Hepatocyte (in vitro differentiated cells): ENCODE measurements at regions not wholly inside any gene's neighbourhood (a gene's known extent, or its start where the extent isn't known, plus 50 kb on each side); places are given as distances from the start of the nearest gene placed in this dataset.
A peak's percentile ranks its signal among the peaks of the same experiment; 100 is the strongest.

Experiments
- DNase-seq: peaks from one replicate; pipeline ENCODE4 v3.0.0-alpha.2; 2016; ENCODE audit warnings: low spot score
- H2AFZ ChIP-seq: fragments of 200-600 bp; sonication (generic); 2 replicates; pipeline ENCODE4 v1.6.0; 2016; ENCODE audit warnings: antibody characterized with exemption, mild to moderate bottlenecking
- H3K27ac ChIP-seq: fragments of 200-600 bp; sonication (generic); 2 replicates; pipeline ENCODE4 v1.5.1; 2016; ENCODE audit warnings: mild to moderate bottlenecking
- H3K27me3 ChIP-seq: fragments of 200-600 bp; sonication (generic); 2 replicates; pipeline ENCODE4 v1.6.1; 2016
- H3K36me3 ChIP-seq: fragments of 200-600 bp; sonication (generic); replicated peaks from 2 replicates; pipeline ENCODE4 v1.5.1; 2016; ENCODE audit warnings: low read depth; ENCODE audit not compliant: insufficient read depth
- H3K4me1 ChIP-seq: fragments of 200-600 bp; sonication (generic); 2 replicates; pipeline ENCODE4 v1.5.1; 2016; ENCODE audit warnings: mild to moderate bottlenecking, moderate library complexity; ENCODE audit not compliant: insufficient read depth
- H3K4me2 ChIP-seq: fragments of 200-600 bp; sonication (generic); 2 replicates; pipeline ENCODE4 v1.6.0; 2016
- H3K4me3 ChIP-seq: fragments of 200-600 bp; sonication (generic); 2 replicates; pipeline ENCODE4 v1.5.1; 2016; ENCODE audit warnings: mild to moderate bottlenecking
- H3K79me2 ChIP-seq: fragments of 200-600 bp; sonication (generic); 2 replicates; pipeline ENCODE4 v1.6.0; 2017; ENCODE audit warnings: mild to moderate bottlenecking
- H3K9me2 ChIP-seq: fragments of 200-600 bp; sonication (generic); replicated peaks from 2 replicates; pipeline ENCODE4 v1.6.0; 2017; ENCODE audit warnings: mild to moderate bottlenecking; ENCODE audit not compliant: insufficient read depth
- H3K9me3 ChIP-seq: fragments of 200-600 bp; sonication (generic); 2 replicates; pipeline ENCODE4 v1.5.1; 2016; ENCODE audit warnings: low read depth, mild to moderate bottlenecking
- H4K20me1 ChIP-seq: fragments of 200-600 bp; sonication (generic); 2 replicates; pipeline ENCODE4 v1.6.0; 2016; ENCODE audit warnings: mild to moderate bottlenecking; ENCODE audit not compliant: insufficient read depth, poor library complexity, severe bottlenecking
- CTCF ChIP-seq: fragments of 200-600 bp; sonication (generic); IDR thresholded peaks from 2 replicates; pipeline ENCODE4 v1.5.1; 2016; ENCODE audit warnings: antibody characterized with exemption, mild to moderate bottlenecking; ENCODE audit not compliant: poor library complexity
- EZH2 ChIP-seq: fragments of 200-600 bp; sonication (generic); IDR thresholded peaks from 2 replicates; pipeline ENCODE4 v1.6.1; 2016; ENCODE audit warnings: antibody characterized with exemption, mild to moderate bottlenecking, borderline replicate concordance
- EZH2phosphoT487 ChIP-seq: fragments of 200-600 bp; sonication (generic); IDR thresholded peaks from one replicate; pipeline ENCODE4 v1.6.1; 2018; ENCODE audit warnings: antibody characterized with exemption, mild to moderate bottlenecking, low read depth, moderate library complexity; ENCODE audit not compliant: unreplicated experiment, severe bottlenecking
- WGBS: methylation state at CpG from one replicate; pipeline ENCODE4 v1.1.6; 2016; ENCODE audit warnings: low lambda C conversion rate; ENCODE audit errors: missing lambda C conversion rate; 5-methylcytosine and 5-hydroxymethylcytosine counted together

GRCh38 chr3:124631727-124632126 lies 98.5 kb upstream of the UMPS start:
- Histone ChIP-seq H2AFZ (no peak overlapping the region), H3K27me3 (no peaks in the 10 kb centered on the region), H3K27ac (peak overlapping the region; percentile 84), H4K20me1 (no peaks in the 10 kb centered on the region), H3K36me3 (no peaks in the 10 kb centered on the region), H3K4me1 (peaks cover 64% of the 10 kb centered on the region), H3K79me2 (peaks cover 9% of the 10 kb centered on the region), H3K4me3 (no peak overlapping the region), H3K9me3 (no peaks in the 10 kb centered on the region), H3K9me2 (no peaks in the 10 kb centered on the region), H3K4me2 (no peak overlapping the region)
- no peak for TF ChIP-seq EZH2phosphoT487
- TF ChIP-seq EZH2: no peak
- no peak for TF ChIP-seq CTCF
- no peak for DNase-seq
- WGBS: 93% methylated on average over 5 of the region's 5 CpGs

GRCh38 chr3:124632566-124633140 lies 97.6 kb upstream of the UMPS start:
- no peaks in the 10 kb centered on the region for H3K36me3 ChIP-seq
- no peaks in the 10 kb centered on the region for H3K27me3 ChIP-seq
- H3K9me3 ChIP-seq: no peaks in the 10 kb centered on the region
- H2AFZ ChIP-seq: no peak overlapping the region
- H3K4me3 ChIP-seq: no peak overlapping the region
- peak overlapping the region; percentile 97 for H3K27ac ChIP-seq
- H4K20me1 ChIP-seq: no peaks in the 10 kb centered on the region
- H3K4me2 ChIP-seq: no peak overlapping the region
- no peaks in the 10 kb centered on the region for H3K9me2 ChIP-seq
- no peak for DNase-seq
- H3K4me1 ChIP-seq: peaks cover 59% of the 10 kb centered on the region
- TF ChIP-seq EZH2: no peak
- TF ChIP-seq EZH2phosphoT487: no peak
- no peak for TF ChIP-seq CTCF
- WGBS: 62% methylated on average over 7 of the region's 7 CpGs
- H3K79me2 ChIP-seq: peaks cover 10% of the 10 kb centered on the region

GRCh38 chr3:124633524-124633923 lies 96.7 kb upstream of the UMPS start:
- Histone ChIP-seq H2AFZ (no peak overlapping the region), H3K27ac (peak overlapping the region; percentile 97), H4K20me1 (no peaks in the 10 kb centered on the region), H3K27me3 (no peaks in the 10 kb centered on the region), H3K36me3 (no peaks in the 10 kb centered on the region), H3K79me2 (peaks cover 19% of the 10 kb centered on the region), H3K9me2 (no peaks in the 10 kb centered on the region), H3K4me1 (peaks cover 59% of the 10 kb centered on the region), H3K4me2 (no peak overlapping the region), H3K4me3 (no peak overlapping the region), H3K9me3 (no peaks in the 10 kb centered on the region)
- no peak for TF ChIP-seq EZH2
- TF ChIP-seq EZH2phosphoT487: no peak
- no peak for TF ChIP-seq CTCF
- 85% methylated on average over 3 of the region's 3 CpGs for WGBS
- no peak for DNase-seq
